Small intestine (tissue), 7 donors: ENCODE measurements at regions not wholly inside any gene's neighbourhood (a gene's known extent, or its start where the extent isn't known, plus 50 kb on each side); places are given as distances from the start of the nearest gene placed in this dataset.

Experiments
- DNase-seq, 2 donors: peaks; one replicate each; pipeline versions ENCODE4 v3.0.0 to v3.0.0-alpha.2; 2013
- FAIRE-seq: peaks from 2 replicates; lab custom pipeline; 2012; peaks lifted over from hg19 to GRCh38; lab: Jason Lieb, UNC
- H3K27ac ChIP-seq, 3 donors: one replicate each; pipeline ENCODE4 v1.5.1; 2013; ENCODE audit warnings: low read length in 2 of 3, mild to moderate bottlenecking in 2 of 3, control low read depth in 1 of 3, inconsistent platforms in 1 of 3, low read depth in 1 of 3, moderate library complexity in 1 of 3
- H3K27me3 ChIP-seq, 3 donors: one replicate each; pipeline ENCODE4 v1.6.1; 2013; ENCODE audit warnings: low read length in 3 of 3, inconsistent platforms in 1 of 3; ENCODE audit not compliant: control insufficient read depth in 3 of 3, insufficient read depth in 3 of 3
- H3K36me3 ChIP-seq, 3 donors: one replicate each; pipeline ENCODE4 v1.6.1; 2013; ENCODE audit warnings: low read length in 3 of 3, inconsistent platforms in 1 of 3, low read depth in 1 of 3, mild to moderate bottlenecking in 1 of 3, moderate library complexity in 1 of 3; ENCODE audit not compliant: control insufficient read depth in 3 of 3, insufficient read depth in 2 of 3
- H3K4me1 ChIP-seq, 3 donors: one replicate each; pipeline ENCODE4 v1.6.1; 2013; ENCODE audit warnings: low read length in 2 of 3, inconsistent platforms in 1 of 3, low read depth in 1 of 3, mild to moderate bottlenecking in 1 of 3, moderate library complexity in 1 of 3; ENCODE audit not compliant: control insufficient read depth in 3 of 3, insufficient read depth in 2 of 3
- H3K4me3 ChIP-seq, 3 donors: one replicate each; pipeline ENCODE4 v1.5.1; 2013; ENCODE audit warnings: low read length in 3 of 3, control low read depth in 1 of 3, inconsistent platforms in 1 of 3, low read depth in 1 of 3, mild to moderate bottlenecking in 1 of 3, moderate library complexity in 1 of 3
- H3K9me3 ChIP-seq, 2 donors: one replicate each; pipeline ENCODE4 v1.6.1; 2013; ENCODE audit warnings: low read depth in 1 of 2, low read length in 1 of 2; ENCODE audit not compliant: control insufficient read depth in 2 of 2, insufficient read depth in 1 of 2
- WGBS, 3 donors: extraction: QIAGEN DNeasy Blood & Tissue Kit; methylation state at CpG; one replicate each; pipeline ENCODE4 v1.1.7; 2013; 5-methylcytosine and 5-hydroxymethylcytosine counted together
- donor health status: healthy with polysubstance abuse.
- donor health status: control.
- donor health status: control.
- donor health status: Bipolar disorder and iron deficiency.
- donor health status: healthy.

DNA sequence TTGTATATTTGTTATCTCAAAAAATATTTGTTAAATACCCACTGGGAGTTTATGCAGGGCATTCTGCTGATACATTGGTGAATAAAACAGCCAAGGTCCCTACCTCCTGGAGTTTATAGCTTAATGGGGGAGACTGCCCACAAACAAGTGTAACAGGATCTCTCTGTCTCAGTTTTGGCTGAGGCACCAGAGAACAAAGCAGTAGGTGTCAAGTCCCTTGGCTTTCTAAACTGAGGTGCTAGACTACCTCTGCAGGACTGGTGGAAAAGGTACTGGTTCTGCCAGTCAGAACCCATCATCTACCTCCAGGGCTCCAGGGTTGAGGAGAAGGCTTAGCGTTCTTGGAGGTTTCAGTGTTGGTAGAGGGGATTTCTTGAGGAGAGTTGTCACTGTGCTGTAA, 188.4 kb upstream of the ELL2 start:
- DNase-seq (no peak), FAIRE-seq (no peak)
- Histone ChIP-seq H3K27me3 (no peaks in the 10 kb centered on the region), H3K9me3 (no peaks in the 10 kb centered on the region), H3K4me1 (no peaks in the 10 kb centered on the region), H3K36me3 (no peaks in the 10 kb centered on the region), H3K4me3 (no peak overlapping the region), H3K27ac (no peak overlapping the region)
- 71 to 95% (median 82%) methylated on average over 1 of the region's 1 CpG for WGBS, 3 donors

- Histone ChIP-seq H3K4me1 (no peaks in the 10 kb centered on the region), H3K9me3 (no peaks in the 10 kb centered on the region), H3K36me3 (no peaks in the 10 kb centered on the region), H3K27ac (no peak overlapping the region), H3K27me3 (no peaks in the 10 kb centered on the region), H3K4me3 (no peak overlapping the region)
- 68 to 97% (median 83%) methylated on average over 1 of the region's 1 CpG for WGBS, 3 donors
- FAIRE-seq (no peak), DNase-seq (no peak)
Observed at GRCh38 chr5:96149546-96149945, 187.9 kb upstream of the ELL2 start.

- H3K27me3 ChIP-seq: no peaks in the 10 kb centered on the region
- H3K4me3 ChIP-seq: no peak overlapping the region
- 84 to 90% (median 89%) methylated on average over 2 of the region's 2 CpGs for WGBS, 3 donors
- H3K27ac ChIP-seq: no peak overlapping the region
- FAIRE-seq (no peak), DNase-seq (no peak)
- H3K9me3 ChIP-seq: no peaks in the 10 kb centered on the region
- no peaks in the 10 kb centered on the region for H3K4me1 ChIP-seq
- no peaks in the 10 kb centered on the region for H3K36me3 ChIP-seq
Observed at GRCh38 chr5:96149021-96149420, 187.4 kb upstream of the ELL2 start.

DNA sequence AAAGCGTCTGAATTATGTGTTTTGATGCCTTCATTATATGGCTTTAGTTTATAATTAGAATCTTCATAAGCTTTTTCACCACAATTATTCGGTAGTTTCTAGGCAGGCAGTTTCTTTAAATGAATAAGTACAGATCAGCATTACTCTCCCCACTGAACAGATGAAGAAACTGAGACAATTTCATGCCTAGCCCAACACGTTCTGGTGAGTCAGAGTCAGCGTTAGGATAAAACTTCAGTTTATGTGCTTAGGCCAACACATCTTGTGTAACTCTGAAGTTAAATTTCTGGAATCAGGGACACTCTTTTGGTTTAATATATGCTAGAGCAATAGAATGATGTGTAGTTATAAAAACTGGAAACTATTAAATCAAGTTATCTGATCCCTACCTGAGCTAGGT, 186.7 kb upstream of the ELL2 start:
- Histone ChIP-seq H3K4me3 (no peak overlapping the region), H3K27ac (no peak overlapping the region), H3K4me1 (peaks cover 0 to under 1% (median 0%) of the 10 kb centered on the region in 3 donors), H3K27me3 (no peaks in the 10 kb centered on the region), H3K9me3 (no peaks in the 10 kb centered on the region), H3K36me3 (no peaks in the 10 kb centered on the region)
- no peak for DNase-seq
- FAIRE-seq: no peak
- WGBS, 3 donors: 90 to 96% (median 94%) methylated on average over 4 of the region's 4 CpGs

DNA sequence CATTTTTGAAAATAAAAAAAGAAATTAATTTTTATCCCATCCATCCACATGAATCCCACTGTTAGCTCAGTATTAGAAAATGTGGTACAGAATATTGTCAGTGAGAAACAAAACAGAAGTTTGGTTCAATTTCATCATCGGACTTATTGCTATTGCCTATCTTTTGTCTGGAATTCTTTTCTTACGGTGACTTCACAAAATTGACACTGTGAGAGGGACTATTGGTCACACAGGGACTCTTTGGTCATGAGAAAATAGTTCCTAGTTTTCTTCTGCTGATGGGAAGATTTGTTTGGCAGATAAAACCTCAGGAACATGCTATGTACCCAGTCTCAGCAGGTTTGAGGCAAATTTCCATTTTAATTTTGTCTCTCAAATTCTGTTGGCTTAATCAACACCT, 186.2 kb upstream of the ELL2 start:
- FAIRE-seq: no peak

GRCh38 chr5:96146675-96147074, 185.0 kb upstream of the ELL2 start:
- WGBS, 3 donors: 53 to 57% (median 56%) methylated on average over 2 of the region's 2 CpGs
- Histone ChIP-seq H3K36me3 (no peaks in the 10 kb centered on the region), H3K27ac (no peak overlapping the region), H3K27me3 (no peaks in the 10 kb centered on the region), H3K4me3 (no peak overlapping the region), H3K9me3 (no peaks in the 10 kb centered on the region), H3K4me1 (peaks cover 0 to 3% (median 0%) of the 10 kb centered on the region in 3 donors)
- no peak for FAIRE-seq
- DNase-seq: peak; percentile 20 to 66

More for the DNA sequence above, 186.2 kb upstream of the ELL2 start:
- Histone ChIP-seq H3K4me3 (no peak overlapping the region), H3K27me3 (no peaks in the 10 kb centered on the region), H3K27ac (no peak overlapping the region), H3K9me3 (no peaks in the 10 kb centered on the region), H3K36me3 (no peaks in the 10 kb centered on the region), H3K4me1 (peaks cover 0 to 3% (median 0%) of the 10 kb centered on the region in 3 donors)
- 96 to 98% (median 97%) methylated on average over 2 of the region's 2 CpGs for WGBS, 3 donors
- no peak for DNase-seq

DNA sequence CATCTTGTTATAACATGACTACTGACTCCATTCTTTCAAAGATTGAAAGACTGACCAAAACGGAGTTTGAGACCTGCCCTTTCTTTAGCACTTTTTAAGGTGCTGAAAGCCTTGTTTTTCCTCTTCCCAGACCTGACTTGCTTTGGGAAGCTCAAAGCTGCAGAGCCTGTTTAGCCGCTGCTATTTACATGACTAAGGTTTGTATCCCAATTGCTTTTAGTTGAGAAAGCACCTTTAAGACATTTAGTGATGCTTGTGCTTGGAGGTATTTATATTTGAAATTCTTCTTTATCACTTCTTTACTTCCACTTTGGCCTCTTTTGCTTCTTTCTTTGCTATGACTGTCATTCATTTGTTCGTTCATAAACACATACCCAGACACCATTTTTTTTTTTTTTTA, 182.6 kb upstream of the ELL2 start:
- Histone ChIP-seq H3K4me3 (no peak overlapping the region), H3K27ac (no peak overlapping the region), H3K27me3 (no peaks in the 10 kb centered on the region), H3K36me3 (no peaks in the 10 kb centered on the region), H3K4me1 (peaks cover 0 to 3% (median 0%) of the 10 kb centered on the region in 3 donors), H3K9me3 (no peaks in the 10 kb centered on the region)
- 87 to 88% (median 88%) methylated on average over 3 of the region's 3 CpGs for WGBS, 3 donors
- FAIRE-seq: no peak
- DNase-seq: no peak

- H3K4me3 ChIP-seq: no peak overlapping the region
- no peak for FAIRE-seq
- H3K27ac ChIP-seq: peak overlapping the region in 2 of 3 donors; percentile 22 to 65
- peak in 1 of 2 donors; percentile 12 for DNase-seq
- H3K27me3 ChIP-seq: no peaks in the 10 kb centered on the region
- no peaks in the 10 kb centered on the region for H3K9me3 ChIP-seq
- peaks cover 0 to 3% (median 0%) of the 10 kb centered on the region in 3 donors for H3K4me1 ChIP-seq
- H3K36me3 ChIP-seq: no peaks in the 10 kb centered on the region
- 56 to 58% (median 57%) methylated on average over 2 of the region's 2 CpGs for WGBS, 3 donors
Observed at GRCh38 chr5:96143450-96143849, 181.8 kb upstream of the ELL2 start.

DNA sequence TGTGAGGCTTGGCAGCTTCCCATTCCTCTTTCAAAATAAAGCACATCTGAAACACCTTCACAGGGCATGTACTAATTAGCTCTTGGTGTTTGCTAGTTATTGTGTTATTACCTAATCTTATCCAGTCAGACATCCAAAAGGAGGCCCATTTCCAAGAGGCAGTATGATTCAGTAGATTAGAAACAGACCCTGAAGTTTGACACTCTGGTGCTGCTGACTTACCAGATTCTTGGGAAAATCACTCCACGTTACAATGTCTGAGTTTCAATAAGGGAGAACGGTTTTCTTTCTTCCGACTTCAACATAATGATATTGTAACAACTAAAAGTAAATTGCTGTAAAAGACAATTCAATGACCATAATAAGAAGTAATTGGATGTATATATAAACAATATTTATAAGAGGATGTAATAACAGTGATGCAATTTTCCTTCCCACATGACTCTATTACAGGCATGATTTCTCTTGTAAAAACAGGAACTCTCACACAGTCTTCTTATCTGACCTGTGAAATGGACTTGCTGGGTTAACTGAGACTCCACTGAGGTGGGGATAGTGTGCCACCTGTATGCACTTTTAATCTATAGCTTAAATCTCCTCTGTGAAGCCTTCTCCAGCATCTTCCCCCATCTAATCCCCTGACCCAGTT, 181.3 kb upstream of the ELL2 start:
- DNase-seq (peak in 1 of 2 donors; percentile 52), FAIRE-seq (no peak)
- no peak overlapping the region for H3K4me3 ChIP-seq
- H3K27me3 ChIP-seq: no peaks in the 10 kb centered on the region
- 55 to 77% (median 67%) methylated on average over 3 of the region's 3 CpGs for WGBS, 3 donors
- H3K9me3 ChIP-seq: no peaks in the 10 kb centered on the region
- peak overlapping the region in 2 of 3 donors; percentile 22 to 65 for H3K27ac ChIP-seq
- peaks cover 0 to 3% (median 0%) of the 10 kb centered on the region in 3 donors for H3K4me1 ChIP-seq
- H3K36me3 ChIP-seq: no peaks in the 10 kb centered on the region
